SIG-M5 (cell line): ENCODE measurements at regions not wholly inside any gene's neighbourhood (a gene's known extent, or its start where the extent isn't known, plus 50 kb on each side); places are given as distances from the start of the nearest gene placed in this dataset.

ENCODE experiments used
- DNase-seq: peaks from one replicate; lab custom pipeline; 2025; lab: John Stamatoyannopoulos, UW

GRCh38 chr5:89417990-89418389 lies 535.0 kb upstream of the MEF2C start:
- DNase-seq, result no peak

- no peak for DNase-seq
Observed at GRCh38 chr5:89417515-89417914, 534.5 kb upstream of the MEF2C start.

GRCh38 chr5:89411891-89412290 lies 528.9 kb upstream of the MEF2C start:
- no peak for DNase-seq

GRCh38 chr5:89407054-89407453 lies 524.1 kb upstream of the MEF2C start:
- DNase-seq, result no peak

- DNase-seq, result no peak
Observed at GRCh38 chr5:89401659-89402058, 518.7 kb upstream of the MEF2C start.

GRCh38 chr5:89401012-89401411 lies 518.0 kb upstream of the MEF2C start:
- no peak for DNase-seq

- DNase-seq, result no peak
Observed at GRCh38 chr5:89399548-89399947, 516.6 kb upstream of the MEF2C start.

- no peak for DNase-seq
Observed at GRCh38 chr5:89397096-89397495, 514.1 kb upstream of the MEF2C start.

GRCh38 chr5:89396278-89396954 lies 513.4 kb upstream of the MEF2C start:
- DNase-seq, result no peak

GRCh38 chr5:89395111-89395510 lies 512.1 kb upstream of the MEF2C start:
- no peak for DNase-seq

- no peak for DNase-seq
Observed at GRCh38 chr5:89388872-89389271, 505.9 kb upstream of the MEF2C start.

GRCh38 chr5:89384391-89384790 lies 501.4 kb upstream of the MEF2C start:
- DNase-seq, result no peak

- DNase-seq, result no peak
Observed at GRCh38 chr5:89380635-89381034, 497.7 kb upstream of the MEF2C start.

GRCh38 chr5:89377767-89378455 lies 494.9 kb upstream of the MEF2C start:
- DNase-seq, result no peak

- DNase-seq, result no peak
Observed at GRCh38 chr5:89374818-89375521, 492.0 kb upstream of the MEF2C start.

GRCh38 chr5:89374144-89374784 lies 491.3 kb upstream of the MEF2C start:
- no peak for DNase-seq

- DNase-seq, result no peak
Observed at GRCh38 chr5:89372176-89372575, 489.2 kb upstream of the MEF2C start.

GRCh38 chr5:89371646-89372045 lies 488.7 kb upstream of the MEF2C start:
- DNase-seq, result no peak

- no peak for DNase-seq
Observed at GRCh38 chr5:89359046-89359445, 476.1 kb upstream of the MEF2C start.

GRCh38 chr5:89353837-89354551 lies 471.0 kb upstream of the MEF2C start:
- DNase-seq, result no peak

GRCh38 chr5:89351975-89352374 lies 469.0 kb upstream of the MEF2C start:
- no peak for DNase-seq

GRCh38 chr5:89351222-89351621 lies 468.2 kb upstream of the MEF2C start:
- DNase-seq, result no peak
